NT2/D1 (cell line): ENCODE measurements at regions not wholly inside any gene's neighbourhood (a gene's known extent, or its start where the extent isn't known, plus 50 kb on each side); places are given as distances from the start of the nearest gene placed in this dataset.

Experiments used
- DNase-seq: peaks from one replicate; pipeline ENCODE4 v3.0.0-alpha.2; 2011; ENCODE audit warnings: low read depth, low spot score
- H3K27me3 ChIP-seq: 2 replicates; pipeline ENCODE4 v1.6.0; 2011; ENCODE audit warnings: mild to moderate bottlenecking; ENCODE audit not compliant: insufficient read length, insufficient read depth
- H3K36me3 ChIP-seq: 2 replicates; pipeline ENCODE4 v1.6.1; 2011; ENCODE audit warnings: mild to moderate bottlenecking, low read length, mixed read lengths; ENCODE audit not compliant: insufficient read depth, insufficient read length
- H3K4me1 ChIP-seq: 2 replicates; pipeline ENCODE4 v1.5.1; 2011; ENCODE audit not compliant: insufficient read depth, insufficient read length
- H3K4me3 ChIP-seq: 2 replicates; pipeline ENCODE4 v1.5.1; 2011; ENCODE audit warnings: low read depth; ENCODE audit not compliant: insufficient read length
- H3K9ac ChIP-seq: 2 replicates; pipeline ENCODE4 v1.6.0; 2011; ENCODE audit warnings: low read depth; ENCODE audit not compliant: insufficient read length
- H3K9me3 ChIP-seq: 2 replicates; pipeline ENCODE4 v1.5.1; 2011; ENCODE audit warnings: mild to moderate bottlenecking, low read length; ENCODE audit not compliant: insufficient read depth
- SUZ12 ChIP-seq: IDR thresholded peaks from 2 replicates; pipeline ENCODE4 v1.6.1; 2011; ENCODE audit not compliant: insufficient read length, insufficient read depth; ENCODE audit errors: extremely low read depth
- YY1 ChIP-seq: IDR thresholded peaks from 2 replicates; pipeline ENCODE4 v1.6.1; 2011; ENCODE audit not compliant: insufficient read length, insufficient read depth
- ZNF274 ChIP-seq: IDR thresholded peaks from 2 replicates; pipeline ENCODE4 v1.6.1; 2011; ENCODE audit warnings: mild to moderate bottlenecking, low read depth, low read length

- Histone ChIP-seq H3K9me3 (peaks cover 14% of the 10 kb centered on the region; the same call in 1 of the 2 replicates), H3K9ac (no peak overlapping the region), H3K4me1 (no peaks in the 10 kb centered on the region), H3K27me3 (no peaks in the 10 kb centered on the region), H3K36me3 (no peaks in the 10 kb centered on the region), H3K4me3 (no peak overlapping the region)
- no peak for DNase-seq
- TF ChIP-seq YY1 (no peak), SUZ12 (no peak), ZNF274 (no peak)
These were observed 82.9 kb upstream of the TMEFF2 start for GRCh38 chr2:192277494-192278109.

GRCh38 chr2:192275632-192276031 is 80.9 kb upstream of the TMEFF2 start:
- H3K9me3 ChIP-seq = peaks cover 14% of the 10 kb centered on the region; the same call in 1 of the 2 replicates
- H3K4me1 ChIP-seq = no peaks in the 10 kb centered on the region
- TF ChIP-seq SUZ12 (no peak), ZNF274 (no peak), YY1 (no peak)
- no peak overlapping the region for H3K4me3 ChIP-seq
- no peak overlapping the region for H3K9ac ChIP-seq
- DNase-seq = no peak
- no peaks in the 10 kb centered on the region for H3K36me3 ChIP-seq
- no peaks in the 10 kb centered on the region for H3K27me3 ChIP-seq

- TF ChIP-seq ZNF274 = no peak
- TF ChIP-seq SUZ12 = no peak
- TF ChIP-seq YY1 = no peak
- Histone ChIP-seq H3K4me3 (no peak overlapping the region), H3K27me3 (no peaks in the 10 kb centered on the region), H3K9ac (no peak overlapping the region), H3K9me3 (no peaks in the 10 kb centered on the region), H3K4me1 (no peaks in the 10 kb centered on the region), H3K36me3 (no peaks in the 10 kb centered on the region)
- no peak for DNase-seq
These were observed 72.8 kb upstream of the TMEFF2 start for GRCh38 chr2:192267484-192267883.

- Histone ChIP-seq H3K36me3 (no peaks in the 10 kb centered on the region), H3K9ac (no peak overlapping the region), H3K4me3 (no peak overlapping the region), H3K27me3 (no peaks in the 10 kb centered on the region), H3K9me3 (no peaks in the 10 kb centered on the region), H3K4me1 (no peaks in the 10 kb centered on the region)
- TF ChIP-seq SUZ12 (no peak), ZNF274 (no peak)
- no peak for DNase-seq
These were observed 71.0 kb upstream of the TMEFF2 start for GRCh38 chr2:192265751-192266150.

GRCh38 chr2:192254444-192254843 is 59.7 kb upstream of the TMEFF2 start:
- Histone ChIP-seq H3K4me3 (no peak overlapping the region), H3K27me3 (no peaks in the 10 kb centered on the region), H3K9me3 (no peaks in the 10 kb centered on the region), H3K9ac (no peak overlapping the region), H3K36me3 (no peaks in the 10 kb centered on the region), H3K4me1 (no peaks in the 10 kb centered on the region)
- TF ChIP-seq ZNF274 = no peak
- no peak for TF ChIP-seq YY1
- no peak for TF ChIP-seq SUZ12
- DNase-seq = no peak

- no peak overlapping the region for H3K4me3 ChIP-seq
- H3K4me1 ChIP-seq = no peaks in the 10 kb centered on the region
- no peaks in the 10 kb centered on the region for H3K36me3 ChIP-seq
- no peak for DNase-seq
- H3K9me3 ChIP-seq = no peaks in the 10 kb centered on the region
- TF ChIP-seq YY1 = no peak
- no peak for TF ChIP-seq SUZ12
- no peak for TF ChIP-seq ZNF274
- no peaks in the 10 kb centered on the region for H3K27me3 ChIP-seq
- H3K9ac ChIP-seq = no peak overlapping the region
These were observed 59.0 kb upstream of the TMEFF2 start for GRCh38 chr2:192253692-192254091.

- no peaks in the 10 kb centered on the region for H3K36me3 ChIP-seq
- no peak for DNase-seq
- H3K9ac ChIP-seq = no peak overlapping the region
- H3K27me3 ChIP-seq = no peaks in the 10 kb centered on the region
- no peak for TF ChIP-seq SUZ12
- no peaks in the 10 kb centered on the region for H3K9me3 ChIP-seq
- no peaks in the 10 kb centered on the region for H3K4me1 ChIP-seq
- H3K4me3 ChIP-seq = no peak overlapping the region
These were observed 56.2 kb upstream of the TMEFF2 start for GRCh38 chr2:192250961-192251360.
